ENCODE measurements at regions not wholly inside any gene's neighbourhood (a gene's known extent, or its start where the extent isn't known, plus 50 kb on each side); places are given as distances from the start of the nearest gene placed in this dataset.
"Not testable (repeated sequence)": the region's sequence is repeated elsewhere in the genome, so short reads cannot be mapped to it uniquely, and the experiment has no call there.

DNA sequence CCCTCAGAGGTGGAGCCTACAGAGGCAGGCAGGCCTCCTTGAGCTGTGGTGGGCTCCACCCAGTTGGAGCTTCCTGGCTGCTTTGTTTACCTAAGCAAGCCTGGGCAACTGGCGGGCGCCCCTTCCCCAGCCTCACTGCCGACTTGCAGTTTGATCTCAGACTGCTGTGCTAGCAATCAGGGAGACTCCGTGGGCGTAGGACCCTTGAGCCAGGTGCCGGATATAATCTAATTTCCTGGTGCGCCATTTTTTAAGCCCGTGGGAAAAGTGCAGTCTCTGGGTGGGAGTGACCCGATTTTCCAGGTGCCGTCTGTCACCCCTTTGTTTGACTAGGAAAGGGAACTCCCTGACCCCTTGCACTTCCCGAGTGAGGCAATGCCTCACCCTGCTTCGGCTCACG lies 769.1 kb upstream of the SEMA6A start:
- H3K27me3 ChIP-seq (ENCODE audit: control insufficient read depth in 3 of 3, insufficient read depth in 3 of 3, low read depth in 1 of 3, low read length in 3 of 3); H3K79me1 ChIP-seq (ENCODE audit: low read depth, low read length); H3K36me3 ChIP-seq (replicated peaks in 1 of 2; ENCODE audit: control insufficient read depth in 2 of 2, insufficient read depth in 2 of 2, low read length in 2 of 2); H3K4ac ChIP-seq (ENCODE audit: low read length); H2BK120ac ChIP-seq (ENCODE audit: low read depth, low read length); H3K14ac ChIP-seq (ENCODE audit: low read length); H3K18ac ChIP-seq (ENCODE audit: low read length); H3K27ac ChIP-seq (replicated peaks; ENCODE audit: low read length); H2BK12ac ChIP-seq (ENCODE audit: low read length); H3K9me3 ChIP-seq (replicated peaks in 1 of 2; ENCODE audit: control insufficient read depth in 2 of 2, insufficient read depth in 1 of 2, low read depth in 1 of 2, low read length in 2 of 2); DNase-seq (ENCODE audit: low spot score); H3K9ac ChIP-seq (ENCODE audit: low read depth, low read length, poor library complexity); H2BK5ac ChIP-seq (ENCODE audit: low read length); H4K91ac ChIP-seq (ENCODE audit: low read depth, low read length, poor library complexity); H2BK15ac ChIP-seq (ENCODE audit: low read length); H3K4me3 ChIP-seq (ENCODE audit: low read length in 2 of 2); H4K8ac ChIP-seq (ENCODE audit: low read depth, low read length); H3K4me2 ChIP-seq (ENCODE audit: insufficient read depth, low read length, poor library complexity, severe bottlenecking); H2AK5ac ChIP-seq (ENCODE audit: low read depth, low read length); H3K23ac ChIP-seq (ENCODE audit: low read depth, low read length, poor library complexity); H3K4me1 ChIP-seq (ENCODE audit: control insufficient read depth in 2 of 2, insufficient read depth in 1 of 2, low read depth in 1 of 2, low read length in 2 of 2): not testable (repeated sequence)
- peak overlapping the region; percentile 49 for H2AFZ ChIP-seq (ENCODE audit: low read length)
- WGBS, 2 donors (ENCODE audit: extremely low coverage in 2 of 2, insufficient read length in 2 of 2, insufficient replicate concordance in 1 of 2): no CpG with 5 or more reads among the region's 13 CpGs

DNA sequence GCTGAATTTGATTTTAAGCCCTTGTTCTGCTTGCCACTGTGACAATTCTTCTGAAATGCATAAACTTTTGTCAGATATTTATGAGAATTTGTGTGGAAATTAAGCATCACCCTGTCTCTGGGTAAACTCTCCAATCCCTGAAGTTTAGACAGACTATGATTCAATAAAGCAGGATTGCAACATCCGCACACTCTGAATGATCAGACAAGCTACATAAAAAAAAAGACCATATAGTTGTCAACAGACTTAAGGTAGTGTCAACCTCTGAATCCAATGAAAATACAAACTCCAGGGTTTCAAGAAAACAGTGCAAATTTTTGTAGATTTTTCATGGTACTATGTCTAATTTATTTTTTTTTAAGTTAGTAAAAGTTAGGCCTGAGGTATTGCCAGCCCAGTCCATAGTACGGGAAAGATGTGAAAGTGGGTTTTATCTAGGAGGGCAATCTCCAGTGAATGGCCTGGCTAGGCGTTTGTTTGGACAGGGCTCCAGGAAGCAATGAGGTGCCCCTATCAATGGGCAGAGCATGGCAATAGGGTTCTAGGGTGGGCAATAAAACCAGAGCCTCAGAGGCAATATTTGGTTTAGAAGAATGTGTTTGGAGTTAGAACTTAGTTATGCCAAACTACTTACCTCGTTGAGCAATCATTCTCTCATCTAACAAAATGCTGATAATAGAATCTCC lies 762.6 kb upstream of the SEMA6A start:
- H3K4ac ChIP-seq (ENCODE audit: low read length): no peak overlapping the region
- no peak overlapping the region for H4K91ac ChIP-seq (ENCODE audit: low read depth, low read length, poor library complexity)
- no peak overlapping the region for H3K4me2 ChIP-seq (ENCODE audit: insufficient read depth, low read length, poor library complexity, severe bottlenecking)
- no peak overlapping the region for H2BK15ac ChIP-seq (ENCODE audit: low read length)
- H3K4me3 ChIP-seq (ENCODE audit: low read length in 2 of 2): no peak overlapping the region
- no peak overlapping the region for H3K14ac ChIP-seq (ENCODE audit: low read length)
- H2BK5ac ChIP-seq (ENCODE audit: low read length): no peak overlapping the region
- H3K9ac ChIP-seq (ENCODE audit: low read depth, low read length, poor library complexity): no peak overlapping the region
- no peak for DNase-seq (ENCODE audit: low spot score)
- no peaks in the 10 kb centered on the region for H3K79me1 ChIP-seq (ENCODE audit: low read depth, low read length)
- no peak overlapping the region for H2BK12ac ChIP-seq (ENCODE audit: low read length)
- no peak overlapping the region for H2AFZ ChIP-seq (ENCODE audit: low read length)
- H3K27me3 ChIP-seq (ENCODE audit: control insufficient read depth in 3 of 3, insufficient read depth in 3 of 3, low read depth in 1 of 3, low read length in 3 of 3): no peaks in the 10 kb centered on the region
- no peak overlapping the region for H2BK120ac ChIP-seq (ENCODE audit: low read depth, low read length)
- no peaks in the 10 kb centered on the region for H3K36me3 ChIP-seq (replicated peaks in 1 of 2; ENCODE audit: control insufficient read depth in 2 of 2, insufficient read depth in 2 of 2, low read length in 2 of 2)
- no peak overlapping the region for H2AK5ac ChIP-seq (ENCODE audit: low read depth, low read length)
- no peaks in the 10 kb centered on the region for H3K4me1 ChIP-seq (ENCODE audit: control insufficient read depth in 2 of 2, insufficient read depth in 1 of 2, low read depth in 1 of 2, low read length in 2 of 2)
- no peak overlapping the region for H4K8ac ChIP-seq (ENCODE audit: low read depth, low read length)
- no peak overlapping the region for H3K27ac ChIP-seq (replicated peaks; ENCODE audit: low read length)
- H3K23ac ChIP-seq (ENCODE audit: low read depth, low read length, poor library complexity): no peak overlapping the region
- H3K18ac ChIP-seq (ENCODE audit: low read length): no peak overlapping the region
- peaks cover 4 to 5% of the 10 kb centered on the region in 2 donors for H3K9me3 ChIP-seq (replicated peaks in 1 of 2; ENCODE audit: control insufficient read depth in 2 of 2, insufficient read depth in 1 of 2, low read depth in 1 of 2, low read length in 2 of 2)
- no CpG with 5 or more reads among the region's 4 CpGs for WGBS, 2 donors (ENCODE audit: extremely low coverage in 2 of 2, insufficient read length in 2 of 2, insufficient replicate concordance in 1 of 2)

DNA sequence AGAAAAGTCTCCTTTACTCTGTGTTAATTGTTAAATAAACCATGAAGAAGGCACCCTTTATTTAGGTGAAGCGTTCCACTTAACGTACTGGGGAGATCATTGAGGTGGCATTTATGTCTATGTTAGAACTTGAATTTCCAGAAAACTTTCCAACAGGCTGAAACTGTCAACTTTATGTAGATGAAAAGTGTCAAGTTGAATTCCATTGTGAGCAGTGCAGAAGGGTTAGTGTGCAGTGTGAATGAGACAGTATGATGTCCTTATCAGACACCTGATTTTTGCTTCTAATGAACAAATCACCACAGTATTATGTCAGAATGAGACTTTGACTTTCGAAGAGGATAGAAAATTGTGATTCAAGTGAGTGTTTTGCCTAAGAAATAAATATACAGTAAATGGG lies 761.6 kb upstream of the SEMA6A start:
- Histone ChIP-seq H3K9ac (ENCODE audit: low read depth, low read length, poor library complexity) (no peak overlapping the region), H3K14ac (ENCODE audit: low read length) (no peak overlapping the region), H2BK15ac (ENCODE audit: low read length) (no peak overlapping the region), H3K4me3 (ENCODE audit: low read length in 2 of 2) (no peak overlapping the region), H2BK5ac (ENCODE audit: low read length) (no peak overlapping the region), H3K27ac (replicated peaks; ENCODE audit: low read length) (no peak overlapping the region), H2AFZ (ENCODE audit: low read length) (no peak overlapping the region), H3K36me3 (replicated peaks in 1 of 2; ENCODE audit: control insufficient read depth in 2 of 2, insufficient read depth in 2 of 2, low read length in 2 of 2) (no peaks in the 10 kb centered on the region), H3K9me3 (replicated peaks in 1 of 2; ENCODE audit: control insufficient read depth in 2 of 2, insufficient read depth in 1 of 2, low read depth in 1 of 2, low read length in 2 of 2) (peaks cover 4 to 5% of the 10 kb centered on the region in 2 donors), H2BK120ac (ENCODE audit: low read depth, low read length) (no peak overlapping the region), H3K23ac (ENCODE audit: low read depth, low read length, poor library complexity) (no peak overlapping the region), H3K79me1 (ENCODE audit: low read depth, low read length) (no peaks in the 10 kb centered on the region), H3K4me1 (ENCODE audit: control insufficient read depth in 2 of 2, insufficient read depth in 1 of 2, low read depth in 1 of 2, low read length in 2 of 2) (no peaks in the 10 kb centered on the region), H4K91ac (ENCODE audit: low read depth, low read length, poor library complexity) (no peak overlapping the region), H2AK5ac (ENCODE audit: low read depth, low read length) (no peak overlapping the region), H3K4me2 (ENCODE audit: insufficient read depth, low read length, poor library complexity, severe bottlenecking) (no peak overlapping the region), H3K27me3 (ENCODE audit: control insufficient read depth in 3 of 3, insufficient read depth in 3 of 3, low read depth in 1 of 3, low read length in 3 of 3) (no peaks in the 10 kb centered on the region), H3K4ac (ENCODE audit: low read length) (no peak overlapping the region), H2BK12ac (ENCODE audit: low read length) (no peak overlapping the region), H3K18ac (ENCODE audit: low read length) (no peak overlapping the region), H4K8ac (ENCODE audit: low read depth, low read length) (no peak overlapping the region)
- WGBS, 2 donors (ENCODE audit: extremely low coverage in 2 of 2, insufficient read length in 2 of 2, insufficient replicate concordance in 1 of 2): no CpG with 5 or more reads among the region's 3 CpGs
- DNase-seq (ENCODE audit: low spot score): no peak

DNA sequence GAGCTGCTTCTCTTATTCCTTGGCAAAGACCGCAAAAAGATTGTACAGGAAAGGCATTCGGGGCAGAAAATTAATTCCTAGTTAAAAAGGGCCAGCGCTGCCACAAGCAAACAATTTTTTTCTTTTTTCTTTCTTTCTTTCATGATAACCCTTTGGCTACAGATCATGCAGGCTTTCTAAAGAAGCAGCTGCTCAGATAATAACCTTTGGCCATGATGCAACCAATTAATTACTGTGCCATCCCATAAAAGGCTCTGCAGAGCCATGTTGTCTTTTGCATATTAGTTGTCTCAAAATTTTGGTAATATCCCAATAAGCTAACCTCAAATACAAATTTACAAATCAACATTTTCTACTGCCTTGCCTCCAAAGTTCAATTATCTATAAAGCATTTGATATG lies 758.4 kb upstream of the SEMA6A start:
- H2BK120ac ChIP-seq (ENCODE audit: low read depth, low read length): no peak overlapping the region
- H2AK5ac ChIP-seq (ENCODE audit: low read depth, low read length): no peak overlapping the region
- no peak overlapping the region for H3K18ac ChIP-seq (ENCODE audit: low read length)
- H3K9ac ChIP-seq (ENCODE audit: low read depth, low read length, poor library complexity): no peak overlapping the region
- no peaks in the 10 kb centered on the region for H3K27me3 ChIP-seq (ENCODE audit: control insufficient read depth in 3 of 3, insufficient read depth in 3 of 3, low read depth in 1 of 3, low read length in 3 of 3)
- H3K27ac ChIP-seq (replicated peaks; ENCODE audit: low read length): no peak overlapping the region
- DNase-seq (ENCODE audit: low spot score): no peak
- H3K4ac ChIP-seq (ENCODE audit: low read length): no peak overlapping the region
- no peak overlapping the region for H4K91ac ChIP-seq (ENCODE audit: low read depth, low read length, poor library complexity)
- H4K8ac ChIP-seq (ENCODE audit: low read depth, low read length): no peak overlapping the region
- H3K4me2 ChIP-seq (ENCODE audit: insufficient read depth, low read length, poor library complexity, severe bottlenecking): no peak overlapping the region
- H3K14ac ChIP-seq (ENCODE audit: low read length): no peak overlapping the region
- no peaks in the 10 kb centered on the region for H3K4me1 ChIP-seq (ENCODE audit: control insufficient read depth in 2 of 2, insufficient read depth in 1 of 2, low read depth in 1 of 2, low read length in 2 of 2)
- no peak overlapping the region for H2BK15ac ChIP-seq (ENCODE audit: low read length)
- no peaks in the 10 kb centered on the region for H3K79me1 ChIP-seq (ENCODE audit: low read depth, low read length)
- H3K4me3 ChIP-seq (ENCODE audit: low read length in 2 of 2): no peak overlapping the region
- peaks cover 5 to 7% of the 10 kb centered on the region in 2 donors for H3K9me3 ChIP-seq (replicated peaks in 1 of 2; ENCODE audit: control insufficient read depth in 2 of 2, insufficient read depth in 1 of 2, low read depth in 1 of 2, low read length in 2 of 2)
- no CpG with 5 or more reads among the region's 3 CpGs for WGBS, 2 donors (ENCODE audit: extremely low coverage in 2 of 2, insufficient read length in 2 of 2, insufficient replicate concordance in 1 of 2)
- no peak overlapping the region for H2BK12ac ChIP-seq (ENCODE audit: low read length)
- H3K23ac ChIP-seq (ENCODE audit: low read depth, low read length, poor library complexity): no peak overlapping the region
- H2BK5ac ChIP-seq (ENCODE audit: low read length): no peak overlapping the region
- H2AFZ ChIP-seq (ENCODE audit: low read length): no peak overlapping the region
- H3K36me3 ChIP-seq (replicated peaks in 1 of 2; ENCODE audit: control insufficient read depth in 2 of 2, insufficient read depth in 2 of 2, low read length in 2 of 2): no peaks in the 10 kb centered on the region

Data from neuronal stem cell (in vitro differentiated cells).